OCI-LY7 (cell line): ENCODE measurements at regions not wholly inside any gene's neighbourhood (a gene's known extent, or its start where the extent isn't known, plus 50 kb on each side); places are given as distances from the start of the nearest gene placed in this dataset.

ENCODE experiments used
- BruUV-seq: library from RNA; stranded (reverse); fragments of 400-500 nt; replicated peaks from 2 replicates; lab custom pipeline; 2021; lab: Mats Ljungman, UMichigan
- CTCF ChIA-PET: fragments of 300-600 bp; sonication (Branson Sonifier 250); formaldehyde crosslinking; loops from one replicate; lab custom pipeline; 2022; ENCODE audit warnings: antibody characterized with exemption; ENCODE audit not compliant: unreplicated experiment; lab: Charles Lee
- POLR2A ChIA-PET: fragments of 300-600 bp; sonication (Branson Sonifier 250); formaldehyde crosslinking; loops from one replicate; lab custom pipeline; 2022; ENCODE audit warnings: antibody characterized with exemption; lab: Charles Lee
- DNase-seq: peaks from one replicate; pipeline ENCODE4 v3.0.0-alpha.2; 2015; ENCODE audit warnings: low spot score
- H2AFZ ChIP-seq: fragments of 200-600 bp; sonication (generic), shearing (Covaris generic); 2 replicates; pipeline ENCODE4 v1.6.1; 2014; ENCODE audit warnings: mild to moderate bottlenecking, antibody characterized with exemption, low read length, moderate library complexity
- H3K27ac ChIP-seq: fragments of 200-600 bp; sonication (generic); 2 replicates; pipeline ENCODE4 v1.5.1; 2014; ENCODE audit warnings: mixed run types, low read depth, mild to moderate bottlenecking, moderate library complexity, low read length, inconsistent platforms; ENCODE audit not compliant: poor library complexity, severe bottlenecking
- H3K36me3 ChIP-seq: fragments of 200-600 bp; sonication (generic); 2 replicates; pipeline ENCODE4 v1.6.1; 2014; ENCODE audit warnings: mild to moderate bottlenecking, antibody characterized with exemption, low read length, moderate library complexity, mixed read lengths; ENCODE audit not compliant: insufficient read depth
- H3K4me1 ChIP-seq: fragments of 200-600 bp; sonication (generic); 2 replicates; pipeline ENCODE4 v1.5.1; 2014; ENCODE audit warnings: mild to moderate bottlenecking, low read length; ENCODE audit not compliant: insufficient read depth, poor library complexity, severe bottlenecking
- H3K4me2 ChIP-seq: fragments of 200-600 bp; sonication (generic); 2 replicates; pipeline ENCODE4 v1.6.1; 2014; ENCODE audit warnings: mild to moderate bottlenecking, low read length
- H3K4me3 ChIP-seq: fragments of 200-600 bp; sonication (generic); 2 replicates; pipeline ENCODE4 v1.5.1; 2014; ENCODE audit warnings: mild to moderate bottlenecking, low read depth, low read length; ENCODE audit not compliant: poor library complexity, severe bottlenecking
- H3K79me2 ChIP-seq: fragments of 200-600 bp; sonication (generic); 2 replicates; pipeline ENCODE4 v1.6.1; 2016; ENCODE audit warnings: low read depth, mild to moderate bottlenecking, low read length, moderate library complexity, mixed read lengths; ENCODE audit not compliant: insufficient read depth
- H3K9me2 ChIP-seq: fragments of 200-600 bp; sonication (generic); 2 replicates; pipeline ENCODE4 v1.6.1; 2016; ENCODE audit warnings: mild to moderate bottlenecking, low read length, mixed read lengths; ENCODE audit not compliant: insufficient read depth
- H3K9me3 ChIP-seq: fragments of 200-600 bp; sonication (generic); 2 replicates; pipeline ENCODE4 v1.6.1; 2014; ENCODE audit warnings: mild to moderate bottlenecking, mixed run types, low read length, mixed read lengths
- H4K20me1 ChIP-seq: fragments of 200-600 bp; sonication (generic); 2 replicates; pipeline ENCODE4 v1.6.1; 2014; ENCODE audit warnings: mild to moderate bottlenecking, antibody characterized with exemption, low read length, moderate library complexity, mixed read lengths; ENCODE audit not compliant: insufficient read depth
- EZH2phosphoT487 ChIP-seq: fragments of 200-600 bp; sonication (generic); IDR thresholded peaks from 2 replicates; pipeline ENCODE4 v1.6.1; 2018; ENCODE audit warnings: low read depth, borderline replicate concordance, mild to moderate bottlenecking, mixed run types, antibody characterized with exemption, low read length, moderate library complexity, mixed read lengths
- intact Hi-C: fragments of 100-400 bp; cut with micrococcal nuclease; formaldehyde crosslinking; loops from one replicate; pipeline ENCODE4 v1.10.0; 2022; ENCODE audit not compliant: unreplicated experiment
- TF ChIP-seq, protein P1 (sequence below): fragments of 200-600 bp; sonication (generic); conservative IDR thresholded peaks from 2 replicates; pipeline ENCODE4 v1.5.1; 2014; ENCODE audit warnings: mild to moderate bottlenecking, antibody characterized with exemption, low read length, moderate library complexity, mixed read lengths

DNA sequence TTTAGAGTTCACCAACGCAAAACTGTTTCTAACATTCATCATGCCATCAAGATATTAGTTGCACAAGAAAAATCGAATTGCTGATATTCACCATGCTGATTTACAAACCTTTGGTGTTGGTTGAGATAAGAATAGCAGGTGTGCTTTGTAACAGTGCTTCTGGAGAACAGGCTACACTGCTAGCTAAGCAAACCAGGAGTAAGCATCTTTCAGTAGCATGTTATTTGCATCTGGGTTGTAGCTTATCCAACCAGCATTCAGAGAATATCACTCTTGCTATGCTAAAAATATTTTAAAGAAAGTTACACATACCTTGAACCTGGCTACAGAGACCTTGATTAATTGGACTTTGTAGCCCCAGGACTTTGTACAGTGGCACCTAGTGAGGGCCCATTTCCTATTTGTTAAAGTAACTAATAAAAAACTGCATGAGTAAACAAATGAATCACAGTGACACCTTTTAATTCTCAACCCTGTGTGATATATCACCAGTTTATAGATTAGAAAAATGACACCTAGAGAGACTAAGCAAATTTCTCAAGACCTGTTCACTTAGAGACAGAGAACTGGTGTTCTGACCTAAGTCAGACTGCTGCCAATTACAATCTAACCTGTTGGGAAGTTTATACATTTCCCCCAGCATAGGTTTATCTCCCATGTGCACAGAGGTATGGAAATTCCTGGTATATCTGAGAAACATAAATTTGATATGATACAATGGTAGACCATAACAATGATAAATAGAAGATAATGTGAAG lies 435.5 kb upstream of the TGFBR2 start:
- ChIA-PET POLR2A (interaction anchor here (0.6 kb wide), 1 partner anchor 377 kb away, joined by 3 read pairs; no protein-coding TSS in a partner anchor), CTCF (no interaction called here)
- Histone ChIP-seq H3K36me3 (no peaks in the 10 kb centered on the region), H3K9me3 (no peaks in the 10 kb centered on the region), H3K79me2 (no peaks in the 10 kb centered on the region), H3K4me1 (no peaks in the 10 kb centered on the region), H2AFZ (no peak overlapping the region), H4K20me1 (no peaks in the 10 kb centered on the region), H3K4me3 (no peak overlapping the region), H3K4me2 (no peak overlapping the region), H3K27ac (no peak overlapping the region), H3K9me2 (no peaks in the 10 kb centered on the region)
- no peak for DNase-seq
- TF ChIP-seq, protein P1, sequence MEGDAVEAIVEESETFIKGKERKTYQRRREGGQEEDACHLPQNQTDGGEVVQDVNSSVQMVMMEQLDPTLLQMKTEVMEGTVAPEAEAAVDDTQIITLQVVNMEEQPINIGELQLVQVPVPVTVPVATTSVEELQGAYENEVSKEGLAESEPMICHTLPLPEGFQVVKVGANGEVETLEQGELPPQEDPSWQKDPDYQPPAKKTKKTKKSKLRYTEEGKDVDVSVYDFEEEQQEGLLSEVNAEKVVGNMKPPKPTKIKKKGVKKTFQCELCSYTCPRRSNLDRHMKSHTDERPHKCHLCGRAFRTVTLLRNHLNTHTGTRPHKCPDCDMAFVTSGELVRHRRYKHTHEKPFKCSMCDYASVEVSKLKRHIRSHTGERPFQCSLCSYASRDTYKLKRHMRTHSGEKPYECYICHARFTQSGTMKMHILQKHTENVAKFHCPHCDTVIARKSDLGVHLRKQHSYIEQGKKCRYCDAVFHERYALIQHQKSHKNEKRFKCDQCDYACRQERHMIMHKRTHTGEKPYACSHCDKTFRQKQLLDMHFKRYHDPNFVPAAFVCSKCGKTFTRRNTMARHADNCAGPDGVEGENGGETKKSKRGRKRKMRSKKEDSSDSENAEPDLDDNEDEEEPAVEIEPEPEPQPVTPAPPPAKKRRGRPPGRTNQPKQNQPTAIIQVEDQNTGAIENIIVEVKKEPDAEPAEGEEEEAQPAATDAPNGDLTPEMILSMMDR, result no peak
- TF ChIP-seq EZH2phosphoT487, result no peak
- BruUV-seq, result no TSS peak
- intact Hi-C loops, result no loop called here

DNA sequence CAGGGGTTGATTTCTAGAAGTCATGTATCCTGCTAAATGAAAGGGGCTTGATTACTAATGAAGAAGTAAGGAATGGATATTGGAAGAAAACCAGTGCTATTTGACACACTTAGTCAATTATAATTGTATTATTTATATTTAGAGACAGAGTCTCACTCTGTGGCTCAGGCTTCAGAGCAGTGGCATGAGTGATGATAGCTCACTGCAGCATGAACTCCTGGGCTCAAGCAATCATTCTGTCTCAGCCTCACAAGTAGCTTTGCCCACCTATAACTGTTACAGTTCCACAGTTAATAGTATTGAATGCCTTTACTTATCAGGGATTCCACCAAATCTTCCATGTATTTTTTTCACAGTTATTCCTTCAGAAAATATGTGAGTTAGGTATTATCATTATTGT lies 432.0 kb upstream of the TGFBR2 start:
- Histone ChIP-seq H3K9me3 (no peaks in the 10 kb centered on the region), H3K79me2 (no peaks in the 10 kb centered on the region), H3K4me2 (no peak overlapping the region), H4K20me1 (no peaks in the 10 kb centered on the region), H3K9me2 (no peaks in the 10 kb centered on the region), H3K27ac (no peak overlapping the region), H3K4me1 (no peaks in the 10 kb centered on the region), H3K36me3 (no peaks in the 10 kb centered on the region), H2AFZ (no peak overlapping the region), H3K4me3 (no peak overlapping the region)
- intact Hi-C loops, result no loop called here
- BruUV-seq, result no TSS peak
- DNase-seq, result no peak
- CTCF ChIA-PET, result no interaction called here
- POLR2A ChIA-PET, result interaction anchor here (0.5 to 1.2 kb wide), 4 partner anchors 14 to 1315 kb away, joined by 3 to 7 read pairs (median 5); no protein-coding TSS in a partner anchor
- TF ChIP-seq EZH2phosphoT487, result no peak
- TF ChIP-seq, protein P1, result no peak
